ENCODE measurements at regions not wholly inside any gene's neighbourhood (a gene's known extent, or its start where the extent isn't known, plus 50 kb on each side); places are given as distances from the start of the nearest gene placed in this dataset.

GRCh38 chr7:12741951-12742575 lies 54.6 kb downstream of the ARL4A start:
- Histone ChIP-seq H3K27me3 (ENCODE audit: control insufficient read depth in 1 of 2, insufficient read depth in 2 of 2, low read length in 2 of 2) (no peaks in the 10 kb centered on the region), H3K4me1 (ENCODE audit: control insufficient read depth, insufficient read depth, low read length) (no peaks in the 10 kb centered on the region), H3K27ac (ENCODE audit: low read length) (no peak overlapping the region), H3K9me3 (ENCODE audit: control insufficient read depth in 2 of 2, low read length in 2 of 2) (no peaks in the 10 kb centered on the region), H3K4me3 (ENCODE audit: low read length in 2 of 2) (no peak overlapping the region), H3K36me3 (ENCODE audit: control insufficient read depth in 2 of 2, insufficient read depth in 2 of 2, low read length in 2 of 2) (no peaks in the 10 kb centered on the region), H3K9ac (ENCODE audit: low read length in 2 of 2) (no peak overlapping the region)

- Histone ChIP-seq H3K4me3 (ENCODE audit: low read length in 2 of 2) (no peak overlapping the region), H3K9me3 (ENCODE audit: control insufficient read depth in 2 of 2, low read length in 2 of 2) (no peaks in the 10 kb centered on the region), H3K27ac (ENCODE audit: low read length) (no peak overlapping the region), H3K4me1 (ENCODE audit: control insufficient read depth, insufficient read depth, low read length) (no peaks in the 10 kb centered on the region), H3K27me3 (ENCODE audit: control insufficient read depth in 1 of 2, insufficient read depth in 2 of 2, low read length in 2 of 2) (no peaks in the 10 kb centered on the region), H3K9ac (ENCODE audit: low read length in 2 of 2) (no peak overlapping the region), H3K36me3 (ENCODE audit: control insufficient read depth in 2 of 2, insufficient read depth in 2 of 2, low read length in 2 of 2) (no peaks in the 10 kb centered on the region)
These were observed 58.8 kb downstream of the ARL4A start for GRCh38 chr7:12746211-12746610.

GRCh38 chr7:12747687-12748306 lies 60.4 kb downstream of the ARL4A start:
- Histone ChIP-seq H3K4me1 (ENCODE audit: control insufficient read depth, insufficient read depth, low read length) (no peaks in the 10 kb centered on the region), H3K4me3 (ENCODE audit: low read length in 2 of 2) (no peak overlapping the region), H3K27ac (ENCODE audit: low read length) (no peak overlapping the region), H3K9ac (ENCODE audit: low read length in 2 of 2) (no peak overlapping the region), H3K9me3 (ENCODE audit: control insufficient read depth in 2 of 2, low read length in 2 of 2) (no peaks in the 10 kb centered on the region), H3K27me3 (ENCODE audit: control insufficient read depth in 1 of 2, insufficient read depth in 2 of 2, low read length in 2 of 2) (no peaks in the 10 kb centered on the region), H3K36me3 (ENCODE audit: control insufficient read depth in 2 of 2, insufficient read depth in 2 of 2, low read length in 2 of 2) (no peaks in the 10 kb centered on the region)

GRCh38 chr7:12749069-12749468 lies 61.6 kb downstream of the ARL4A start:
- Histone ChIP-seq H3K9ac (ENCODE audit: low read length in 2 of 2) (no peak overlapping the region), H3K4me3 (ENCODE audit: low read length in 2 of 2) (no peak overlapping the region), H3K27ac (ENCODE audit: low read length) (no peak overlapping the region), H3K36me3 (ENCODE audit: control insufficient read depth in 2 of 2, insufficient read depth in 2 of 2, low read length in 2 of 2) (no peaks in the 10 kb centered on the region), H3K9me3 (ENCODE audit: control insufficient read depth in 2 of 2, low read length in 2 of 2) (no peaks in the 10 kb centered on the region), H3K27me3 (ENCODE audit: control insufficient read depth in 1 of 2, insufficient read depth in 2 of 2, low read length in 2 of 2) (no peaks in the 10 kb centered on the region), H3K4me1 (ENCODE audit: control insufficient read depth, insufficient read depth, low read length) (no peaks in the 10 kb centered on the region)

- no peaks in the 10 kb centered on the region for H3K27me3 ChIP-seq (ENCODE audit: control insufficient read depth in 1 of 2, insufficient read depth in 2 of 2, low read length in 2 of 2)
- no peak overlapping the region for H3K27ac ChIP-seq (ENCODE audit: low read length)
- no peaks in the 10 kb centered on the region for H3K9me3 ChIP-seq (ENCODE audit: control insufficient read depth in 2 of 2, low read length in 2 of 2)
- no peak overlapping the region for H3K9ac ChIP-seq (ENCODE audit: low read length in 2 of 2)
- H3K4me1 ChIP-seq (ENCODE audit: control insufficient read depth, insufficient read depth, low read length): no peaks in the 10 kb centered on the region
- no peaks in the 10 kb centered on the region for H3K36me3 ChIP-seq (ENCODE audit: control insufficient read depth in 2 of 2, insufficient read depth in 2 of 2, low read length in 2 of 2)
- no peak overlapping the region for H3K4me3 ChIP-seq (ENCODE audit: low read length in 2 of 2)
These were observed 62.3 kb downstream of the ARL4A start for GRCh38 chr7:12749746-12750145.

- Histone ChIP-seq H3K4me1 (ENCODE audit: control insufficient read depth, insufficient read depth, low read length) (no peaks in the 10 kb centered on the region), H3K27ac (ENCODE audit: low read length) (no peak overlapping the region), H3K9ac (ENCODE audit: low read length in 2 of 2) (no peak overlapping the region), H3K4me3 (ENCODE audit: low read length in 2 of 2) (no peak overlapping the region), H3K9me3 (ENCODE audit: control insufficient read depth in 2 of 2, low read length in 2 of 2) (no peaks in the 10 kb centered on the region), H3K36me3 (ENCODE audit: control insufficient read depth in 2 of 2, insufficient read depth in 2 of 2, low read length in 2 of 2) (no peaks in the 10 kb centered on the region), H3K27me3 (ENCODE audit: control insufficient read depth in 1 of 2, insufficient read depth in 2 of 2, low read length in 2 of 2) (no peaks in the 10 kb centered on the region)
These were observed 64.3 kb downstream of the ARL4A start for GRCh38 chr7:12751764-12752163.

GRCh38 chr7:12754179-12754578 lies 66.7 kb downstream of the ARL4A start:
- Histone ChIP-seq H3K9me3 (ENCODE audit: control insufficient read depth in 2 of 2, low read length in 2 of 2) (no peaks in the 10 kb centered on the region), H3K27me3 (ENCODE audit: control insufficient read depth in 1 of 2, insufficient read depth in 2 of 2, low read length in 2 of 2) (no peaks in the 10 kb centered on the region), H3K9ac (ENCODE audit: low read length in 2 of 2) (no peak overlapping the region), H3K4me3 (ENCODE audit: low read length in 2 of 2) (no peak overlapping the region), H3K36me3 (ENCODE audit: control insufficient read depth in 2 of 2, insufficient read depth in 2 of 2, low read length in 2 of 2) (no peaks in the 10 kb centered on the region), H3K27ac (ENCODE audit: low read length) (no peak overlapping the region), H3K4me1 (ENCODE audit: control insufficient read depth, insufficient read depth, low read length) (no peaks in the 10 kb centered on the region)

GRCh38 chr7:12756821-12757220 lies 69.4 kb downstream of the ARL4A start:
- H3K9ac ChIP-seq (ENCODE audit: low read length in 2 of 2): no peak overlapping the region
- H3K36me3 ChIP-seq (ENCODE audit: control insufficient read depth in 2 of 2, insufficient read depth in 2 of 2, low read length in 2 of 2): no peaks in the 10 kb centered on the region
- H3K27ac ChIP-seq (ENCODE audit: low read length): no peak overlapping the region
- H3K4me1 ChIP-seq (ENCODE audit: control insufficient read depth, insufficient read depth, low read length): no peaks in the 10 kb centered on the region
- no peaks in the 10 kb centered on the region for H3K9me3 ChIP-seq (ENCODE audit: control insufficient read depth in 2 of 2, low read length in 2 of 2)
- no peaks in the 10 kb centered on the region for H3K27me3 ChIP-seq (ENCODE audit: control insufficient read depth in 1 of 2, insufficient read depth in 2 of 2, low read length in 2 of 2)
- no peak overlapping the region for H3K4me3 ChIP-seq (ENCODE audit: low read length in 2 of 2)

- no peaks in the 10 kb centered on the region for H3K27me3 ChIP-seq (ENCODE audit: control insufficient read depth in 1 of 2, insufficient read depth in 2 of 2, low read length in 2 of 2)
- H3K4me1 ChIP-seq (ENCODE audit: control insufficient read depth, insufficient read depth, low read length): no peaks in the 10 kb centered on the region
- H3K27ac ChIP-seq (ENCODE audit: low read length): no peak overlapping the region
- no peak overlapping the region for H3K9ac ChIP-seq (ENCODE audit: low read length in 2 of 2)
- H3K9me3 ChIP-seq (ENCODE audit: control insufficient read depth in 2 of 2, low read length in 2 of 2): no peaks in the 10 kb centered on the region
- no peaks in the 10 kb centered on the region for H3K36me3 ChIP-seq (ENCODE audit: control insufficient read depth in 2 of 2, insufficient read depth in 2 of 2, low read length in 2 of 2)
- no peak overlapping the region for H3K4me3 ChIP-seq (ENCODE audit: low read length in 2 of 2)
These were observed 70.0 kb downstream of the ARL4A start for GRCh38 chr7:12757443-12757842.

GRCh38 chr7:12759151-12759550 lies 71.7 kb downstream of the ARL4A start:
- no peak overlapping the region for H3K4me3 ChIP-seq (ENCODE audit: low read length in 2 of 2)
- H3K4me1 ChIP-seq (ENCODE audit: control insufficient read depth, insufficient read depth, low read length): no peaks in the 10 kb centered on the region
- no peak overlapping the region for H3K9ac ChIP-seq (ENCODE audit: low read length in 2 of 2)
- H3K36me3 ChIP-seq (ENCODE audit: control insufficient read depth in 2 of 2, insufficient read depth in 2 of 2, low read length in 2 of 2): no peaks in the 10 kb centered on the region
- H3K9me3 ChIP-seq (ENCODE audit: control insufficient read depth in 2 of 2, low read length in 2 of 2): no peaks in the 10 kb centered on the region
- no peak overlapping the region for H3K27ac ChIP-seq (ENCODE audit: low read length)
- no peaks in the 10 kb centered on the region for H3K27me3 ChIP-seq (ENCODE audit: control insufficient read depth in 1 of 2, insufficient read depth in 2 of 2, low read length in 2 of 2)

- H3K9ac ChIP-seq (ENCODE audit: low read length in 2 of 2): no peak overlapping the region
These were observed 73.7 kb downstream of the ARL4A start for GRCh38 chr7:12761111-12761510.

More at GRCh38 chr7:12761111-12761510, 73.7 kb downstream of the ARL4A start:
- no peak overlapping the region for H3K27ac ChIP-seq (ENCODE audit: low read length)
- H3K36me3 ChIP-seq (ENCODE audit: control insufficient read depth in 2 of 2, insufficient read depth in 2 of 2, low read length in 2 of 2): no peaks in the 10 kb centered on the region
- no peaks in the 10 kb centered on the region for H3K9me3 ChIP-seq (ENCODE audit: control insufficient read depth in 2 of 2, low read length in 2 of 2)
- no peaks in the 10 kb centered on the region for H3K27me3 ChIP-seq (ENCODE audit: control insufficient read depth in 1 of 2, insufficient read depth in 2 of 2, low read length in 2 of 2)
- no peaks in the 10 kb centered on the region for H3K4me1 ChIP-seq (ENCODE audit: control insufficient read depth, insufficient read depth, low read length)
- no peak overlapping the region for H3K4me3 ChIP-seq (ENCODE audit: low read length in 2 of 2)

All from stomach smooth muscle (tissue), 2 donors.